GM23338 (cell line): ENCODE measurements at regions not wholly inside any gene's neighbourhood (a gene's known extent, or its start where the extent isn't known, plus 50 kb on each side); places are given as distances from the start of the nearest gene placed in this dataset.
A peak's percentile ranks its signal among the peaks of the same experiment; 100 is the strongest.

Source experiments
- ATAC-seq: fragments of 200-7000 bp; cut with Tn5 transposase; 3 replicates; pipeline ENCODE4 v1.9.1; 2020
- DNase-seq: peaks from one replicate; pipeline ENCODE4 v3.0.0-alpha.2; 2015; ENCODE audit warnings: low spot score
- H2AFZ ChIP-seq: fragments of 200-600 bp; sonication (generic); 2 replicates; pipeline ENCODE4 v1.8.0; 2016; ENCODE audit warnings: antibody characterized with exemption, mild to moderate bottlenecking, moderate library complexity
- H3F3A ChIP-seq: fragments of 200-600 bp; sonication (generic); replicated peaks from 2 replicates; pipeline ENCODE4 v1.8.0; 2017; ENCODE audit warnings: antibody characterized with exemption, mixed run types, low read depth
- H3K27ac ChIP-seq: fragments of 200-600 bp; sonication (generic); 2 replicates; pipeline ENCODE4 v1.6.1; 2016; ENCODE audit warnings: low read depth
- H3K27me3 ChIP-seq: fragments of 200-600 bp; sonication (generic); 2 replicates; pipeline ENCODE4 v1.8.0; 2016; ENCODE audit warnings: mild to moderate bottlenecking, mixed run types, moderate library complexity; ENCODE audit not compliant: insufficient read depth
- H3K36me3 ChIP-seq: fragments of 200-600 bp; sonication (generic); 2 replicates; pipeline ENCODE4 v1.8.0; 2016; ENCODE audit warnings: mild to moderate bottlenecking; ENCODE audit not compliant: insufficient read depth
- H3K4me1 ChIP-seq: fragments of 200-600 bp; sonication (generic); 2 replicates; pipeline ENCODE4 v1.8.0; 2016; ENCODE audit warnings: mild to moderate bottlenecking, moderate library complexity; ENCODE audit not compliant: insufficient read depth
- H3K4me2 ChIP-seq: fragments of 200-600 bp; sonication (generic); 2 replicates; pipeline ENCODE4 v1.7.1; 2017; ENCODE audit warnings: mixed run types
- H3K4me3 ChIP-seq: fragments of 200-600 bp; sonication (generic); 2 replicates; pipeline ENCODE4 v1.6.1; 2016; ENCODE audit warnings: mixed run types
- H3K79me2 ChIP-seq: fragments of 200-600 bp; sonication (generic); replicated peaks from 2 replicates; pipeline ENCODE4 v1.8.0; 2017; ENCODE audit warnings: mild to moderate bottlenecking; ENCODE audit not compliant: insufficient read depth
- H3K9me2 ChIP-seq: fragments of 200-600 bp; sonication (generic); 2 replicates; pipeline ENCODE4 v1.8.0; 2017; ENCODE audit not compliant: insufficient read depth
- H4K20me1 ChIP-seq: fragments of 200-600 bp; sonication (generic); replicated peaks from 2 replicates; pipeline ENCODE4 v1.8.0; 2017; ENCODE audit warnings: mild to moderate bottlenecking; ENCODE audit not compliant: insufficient read depth
- H3K27ac Mint-ChIP-seq: 2 replicates; pipeline ENCODE4 v1.8.0; 2020; ENCODE audit warnings: inconsistent platforms, mild to moderate bottlenecking, moderate library complexity, mixed read lengths
- H3K27me3 Mint-ChIP-seq: 3 replicates; pipeline ENCODE4 v1.8.0; 2022; ENCODE audit warnings: low read depth, mild to moderate bottlenecking, moderate library complexity, mixed read lengths, inconsistent platforms; ENCODE audit not compliant: insufficient read depth, poor library complexity
- H3K36me3 Mint-ChIP-seq: 3 replicates; pipeline ENCODE4 v1.8.0; 2021; ENCODE audit warnings: low read depth, mild to moderate bottlenecking, inconsistent platforms, moderate library complexity, mixed read lengths
- H3K4me1 Mint-ChIP-seq: 3 replicates; pipeline ENCODE4 v1.8.0; 2020; ENCODE audit warnings: mild to moderate bottlenecking, inconsistent platforms, mixed read lengths
- H3K4me3 Mint-ChIP-seq: 3 replicates; pipeline ENCODE4 v1.8.0; 2021; ENCODE audit warnings: moderate library complexity, mild to moderate bottlenecking, inconsistent platforms, mixed read lengths
- H3K9me3 Mint-ChIP-seq: 3 replicates; pipeline ENCODE4 v1.8.0; 2020; ENCODE audit warnings: moderate library complexity, mild to moderate bottlenecking, inconsistent platforms, mixed read lengths
- CREB1 ChIP-seq: fragments of 250-450 bp; sonication (Bioruptor Pico); IDR thresholded peaks from 2 replicates; pipeline ENCODE4 v1.5.0; 2020; ENCODE audit warnings: low read depth, mild to moderate bottlenecking, moderate library complexity
- EZH2 ChIP-seq: fragments of 200-600 bp; sonication (generic); IDR thresholded peaks from one replicate; pipeline ENCODE4 v1.8.0; 2017; ENCODE audit warnings: antibody characterized with exemption, mild to moderate bottlenecking, low read depth; ENCODE audit not compliant: unreplicated experiment
- EZH2phosphoT487 ChIP-seq: fragments of 200-600 bp; sonication (generic); IDR thresholded peaks from one replicate; pipeline ENCODE4 v1.8.1; 2018; ENCODE audit warnings: antibody characterized with exemption; ENCODE audit not compliant: unreplicated experiment
- JUNB ChIP-seq: IDR thresholded peaks from one replicate; pipeline ENCODE4 v1.6.1; 2016; ENCODE audit warnings: antibody characterized with exemption; ENCODE audit not compliant: unreplicated experiment
- NANOG ChIP-seq: IDR thresholded peaks from 2 replicates; pipeline ENCODE4 v1.6.1; 2016; ENCODE audit warnings: antibody characterized with exemption, borderline replicate concordance
- POLR2AphosphoS5 ChIP-seq: IDR thresholded peaks from 2 replicates; pipeline ENCODE4 v1.6.1; 2016; ENCODE audit warnings: antibody characterized with exemption, low read depth
- ZNF114 ChIP-seq: fragments of 250-450 bp; sonication (Bioruptor Pico); IDR thresholded peaks from 2 replicates; pipeline ENCODE4 v1.5.0; 2020; ENCODE audit warnings: mild to moderate bottlenecking, moderate library complexity
- TF ChIP-seq, protein P1 (sequence below): IDR thresholded peaks from 2 replicates; pipeline ENCODE4 v1.6.1; 2016; ENCODE audit warnings: antibody characterized with exemption
- TF ChIP-seq, protein P2 (sequence below): fragments of 250-450 bp; sonication (Bioruptor Pico); IDR thresholded peaks from 2 replicates; pipeline ENCODE4 v1.5.0; 2020; ENCODE audit warnings: mild to moderate bottlenecking, moderate library complexity
- TF ChIP-seq, protein P3 (sequence below), 2 experiments: fragments of 200-600 bp in 1 of 2; sonication (generic) in 1 of 2; conservative IDR thresholded peaks; 2 replicates each; pipeline versions ENCODE4 v1.5.1 to v1.6.1; 2016 to 2017; ENCODE audit warnings: antibody characterized with exemption in 2 of 2, low read depth in 2 of 2, mild to moderate bottlenecking in 2 of 2, moderate library complexity in 1 of 2

DNA sequence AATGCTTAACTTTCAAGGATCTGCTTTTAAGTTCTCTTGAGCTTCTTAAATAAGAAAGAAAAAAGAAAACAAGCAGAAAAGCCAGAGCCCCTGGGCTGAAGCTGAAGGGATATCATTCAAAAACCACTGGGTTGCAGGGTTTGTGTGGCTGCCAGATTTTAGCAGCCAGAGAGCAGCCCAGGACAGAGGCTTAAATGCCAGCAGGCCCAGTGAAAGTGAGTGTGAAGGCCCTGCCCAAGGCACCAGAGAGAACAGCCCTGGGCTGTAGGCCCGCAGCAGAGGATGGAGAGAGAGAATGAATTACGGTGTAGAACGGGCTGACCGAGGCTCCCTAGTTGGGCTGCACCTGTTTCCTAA lies 106.3 kb upstream of the BOC start:
- no peak overlapping the region for H3K4me3 Mint-ChIP-seq
- Histone ChIP-seq H3K4me3 (no peak overlapping the region), H2AFZ (peak overlapping the region; percentile 96), H3K27ac (peak overlapping the region; percentile 78; the same call in 1 of the 2 replicates), H3K27me3 (no peaks in the 10 kb centered on the region), H3K4me1 (peaks cover 32% of the 10 kb centered on the region), H3K9me2 (0 out of 2 replicates have a peak, but pooled peaks cover 7% of the 10 kb centered on the region), H3K79me2 (no peaks in the 10 kb centered on the region), H3K4me2 (peak overlapping the region; percentile 52), H4K20me1 (no peaks in the 10 kb centered on the region), H3K36me3 (no peaks in the 10 kb centered on the region), H3F3A (0 out of 2 replicates have a peak, but pooled peaks cover 4% of the 10 kb centered on the region)
- no peaks in the 10 kb centered on the region for H3K36me3 Mint-ChIP-seq
- DNase-seq = no peak
- peak; percentile 88 for ATAC-seq
- TF ChIP-seq EZH2 (no peak), CREB1 (CRISPR knock-in tag) (no peak), POLR2AphosphoS5 (no peak), NANOG (no peak)
- peak overlapping the region; percentile 45 for H3K27ac Mint-ChIP-seq
- H3K27me3 Mint-ChIP-seq = no peaks in the 10 kb centered on the region
- H3K4me1 Mint-ChIP-seq = peaks cover 42% of the 10 kb centered on the region
- H3K9me3 Mint-ChIP-seq = no peaks in the 10 kb centered on the region

DNA sequence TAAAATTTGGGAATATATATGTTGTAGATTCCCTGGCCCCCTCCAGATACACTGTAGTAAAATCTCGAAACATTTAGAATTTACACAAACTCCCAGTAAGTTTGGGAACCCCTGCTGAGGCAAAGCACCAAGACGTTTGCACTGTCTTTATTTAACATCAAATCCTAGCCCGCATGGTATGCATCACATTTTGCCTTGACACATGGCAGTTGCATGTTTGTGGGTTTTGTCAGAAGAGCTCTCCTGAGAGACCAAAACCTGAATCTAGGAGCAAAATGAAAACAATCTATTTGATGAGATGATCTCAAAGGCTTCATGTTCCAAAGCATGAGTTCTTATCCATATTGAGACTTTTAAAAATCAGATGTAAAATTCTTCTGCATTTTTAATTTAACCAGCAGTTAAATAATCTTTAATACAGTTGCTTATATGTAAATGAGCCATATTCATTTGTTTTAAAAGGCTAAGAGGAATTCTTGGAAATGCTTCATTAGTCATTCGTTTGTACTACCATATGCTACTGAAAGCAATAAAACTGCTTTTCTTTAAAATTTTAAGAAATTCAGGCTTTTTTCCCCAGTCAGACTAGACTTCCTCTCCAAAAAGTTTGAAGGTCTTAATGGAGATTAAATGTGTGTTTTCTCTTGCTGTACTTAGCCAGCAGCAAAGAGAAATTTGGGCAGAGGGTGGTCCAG lies 105.2 kb upstream of the BOC start:
- DNase-seq (no peak), ATAC-seq (no peak)
- no peak overlapping the region for H3K4me3 Mint-ChIP-seq
- H3K27me3 ChIP-seq = no peaks in the 10 kb centered on the region
- peaks cover 32% of the 10 kb centered on the region for H3K4me1 ChIP-seq
- H3K36me3 Mint-ChIP-seq = no peaks in the 10 kb centered on the region
- H3K36me3 ChIP-seq = no peaks in the 10 kb centered on the region
- H4K20me1 ChIP-seq = no peaks in the 10 kb centered on the region
- H3K9me3 Mint-ChIP-seq = no peaks in the 10 kb centered on the region
- no peak overlapping the region for H3K27ac Mint-ChIP-seq
- H3K27me3 Mint-ChIP-seq = peaks cover 2% of the 10 kb centered on the region
- no peak overlapping the region for H3K4me3 ChIP-seq
- peaks cover 45% of the 10 kb centered on the region for H3K4me1 Mint-ChIP-seq
- TF ChIP-seq, protein P1, sequence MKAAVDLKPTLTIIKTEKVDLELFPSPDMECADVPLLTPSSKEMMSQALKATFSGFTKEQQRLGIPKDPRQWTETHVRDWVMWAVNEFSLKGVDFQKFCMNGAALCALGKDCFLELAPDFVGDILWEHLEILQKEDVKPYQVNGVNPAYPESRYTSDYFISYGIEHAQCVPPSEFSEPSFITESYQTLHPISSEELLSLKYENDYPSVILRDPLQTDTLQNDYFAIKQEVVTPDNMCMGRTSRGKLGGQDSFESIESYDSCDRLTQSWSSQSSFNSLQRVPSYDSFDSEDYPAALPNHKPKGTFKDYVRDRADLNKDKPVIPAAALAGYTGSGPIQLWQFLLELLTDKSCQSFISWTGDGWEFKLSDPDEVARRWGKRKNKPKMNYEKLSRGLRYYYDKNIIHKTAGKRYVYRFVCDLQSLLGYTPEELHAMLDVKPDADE = no peak
- TF ChIP-seq JUNB (no peak), ZNF114 (CRISPR knock-in tag) (no peak), CREB1 (CRISPR knock-in tag) (no peak), EZH2phosphoT487 (no peak)
- TF ChIP-seq, protein P2, sequence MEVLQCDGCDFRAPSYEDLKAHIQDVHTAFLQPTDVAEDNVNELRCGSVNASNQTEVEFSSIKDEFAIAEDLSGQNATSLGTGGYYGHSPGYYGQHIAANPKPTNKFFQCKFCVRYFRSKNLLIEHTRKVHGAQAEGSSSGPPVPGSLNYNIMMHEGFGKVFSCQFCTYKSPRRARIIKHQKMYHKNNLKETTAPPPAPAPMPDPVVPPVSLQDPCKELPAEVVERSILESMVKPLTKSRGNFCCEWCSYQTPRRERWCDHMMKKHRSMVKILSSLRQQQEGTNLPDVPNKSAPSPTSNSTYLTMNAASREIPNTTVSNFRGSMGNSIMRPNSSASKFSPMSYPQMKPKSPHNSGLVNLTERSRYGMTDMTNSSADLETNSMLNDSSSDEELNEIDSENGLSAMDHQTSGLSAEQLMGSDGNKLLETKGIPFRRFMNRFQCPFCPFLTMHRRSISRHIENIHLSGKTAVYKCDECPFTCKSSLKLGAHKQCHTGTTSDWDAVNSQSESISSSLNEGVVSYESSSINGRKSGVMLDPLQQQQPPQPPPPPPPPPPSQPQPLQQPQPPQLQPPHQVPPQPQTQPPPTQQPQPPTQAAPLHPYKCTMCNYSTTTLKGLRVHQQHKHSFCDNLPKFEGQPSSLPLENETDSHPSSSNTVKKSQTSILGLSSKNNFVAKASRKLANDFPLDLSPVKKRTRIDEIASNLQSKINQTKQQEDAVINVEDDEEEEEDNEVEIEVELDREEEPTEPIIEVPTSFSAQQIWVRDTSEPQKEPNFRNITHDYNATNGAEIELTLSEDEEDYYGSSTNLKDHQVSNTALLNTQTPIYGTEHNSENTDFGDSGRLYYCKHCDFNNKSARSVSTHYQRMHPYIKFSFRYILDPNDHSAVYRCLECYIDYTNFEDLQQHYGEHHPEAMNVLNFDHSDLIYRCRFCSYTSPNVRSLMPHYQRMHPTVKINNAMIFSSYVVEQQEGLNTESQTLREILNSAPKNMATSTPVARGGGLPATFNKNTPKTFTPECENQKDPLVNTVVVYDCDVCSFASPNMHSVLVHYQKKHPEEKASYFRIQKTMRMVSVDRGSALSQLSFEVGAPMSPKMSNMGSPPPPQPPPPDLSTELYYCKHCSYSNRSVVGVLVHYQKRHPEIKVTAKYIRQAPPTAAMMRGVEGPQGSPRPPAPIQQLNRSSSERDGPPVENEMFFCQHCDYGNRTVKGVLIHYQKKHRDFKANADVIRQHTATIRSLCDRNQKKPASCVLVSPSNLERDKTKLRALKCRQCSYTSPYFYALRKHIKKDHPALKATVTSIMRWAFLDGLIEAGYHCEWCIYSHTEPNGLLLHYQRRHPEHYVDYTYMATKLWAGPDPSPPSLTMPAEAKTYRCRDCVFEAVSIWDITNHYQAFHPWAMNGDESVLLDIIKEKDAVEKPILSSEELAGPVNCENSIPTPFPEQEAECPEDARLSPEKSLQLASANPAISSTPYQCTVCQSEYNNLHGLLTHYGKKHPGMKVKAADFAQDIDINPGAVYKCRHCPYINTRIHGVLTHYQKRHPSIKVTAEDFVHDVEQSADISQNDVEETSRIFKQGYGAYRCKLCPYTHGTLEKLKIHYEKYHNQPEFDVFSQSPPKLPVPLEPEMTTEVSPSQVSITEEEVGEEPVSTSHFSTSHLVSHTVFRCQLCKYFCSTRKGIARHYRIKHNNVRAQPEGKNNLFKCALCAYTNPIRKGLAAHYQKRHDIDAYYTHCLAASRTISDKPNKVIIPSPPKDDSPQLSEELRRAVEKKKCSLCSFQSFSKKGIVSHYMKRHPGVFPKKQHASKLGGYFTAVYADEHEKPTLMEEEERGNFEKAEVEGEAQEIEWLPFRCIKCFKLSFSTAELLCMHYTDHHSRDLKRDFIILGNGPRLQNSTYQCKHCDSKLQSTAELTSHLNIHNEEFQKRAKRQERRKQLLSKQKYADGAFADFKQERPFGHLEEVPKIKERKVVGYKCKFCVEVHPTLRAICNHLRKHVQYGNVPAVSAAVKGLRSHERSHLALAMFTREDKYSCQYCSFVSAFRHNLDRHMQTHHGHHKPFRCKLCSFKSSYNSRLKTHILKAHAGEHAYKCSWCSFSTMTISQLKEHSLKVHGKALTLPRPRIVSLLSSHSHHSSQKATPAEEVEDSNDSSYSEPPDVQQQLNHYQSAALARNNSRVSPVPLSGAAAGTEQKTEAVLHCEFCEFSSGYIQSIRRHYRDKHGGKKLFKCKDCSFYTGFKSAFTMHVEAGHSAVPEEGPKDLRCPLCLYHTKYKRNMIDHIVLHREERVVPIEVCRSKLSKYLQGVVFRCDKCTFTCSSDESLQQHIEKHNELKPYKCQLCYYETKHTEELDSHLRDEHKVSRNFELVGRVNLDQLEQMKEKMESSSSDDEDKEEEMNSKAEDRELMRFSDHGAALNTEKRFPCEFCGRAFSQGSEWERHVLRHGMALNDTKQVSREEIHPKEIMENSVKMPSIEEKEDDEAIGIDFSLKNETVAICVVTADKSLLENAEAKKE (CRISPR knock-in tag) = no peak
- TF ChIP-seq, protein P3, sequence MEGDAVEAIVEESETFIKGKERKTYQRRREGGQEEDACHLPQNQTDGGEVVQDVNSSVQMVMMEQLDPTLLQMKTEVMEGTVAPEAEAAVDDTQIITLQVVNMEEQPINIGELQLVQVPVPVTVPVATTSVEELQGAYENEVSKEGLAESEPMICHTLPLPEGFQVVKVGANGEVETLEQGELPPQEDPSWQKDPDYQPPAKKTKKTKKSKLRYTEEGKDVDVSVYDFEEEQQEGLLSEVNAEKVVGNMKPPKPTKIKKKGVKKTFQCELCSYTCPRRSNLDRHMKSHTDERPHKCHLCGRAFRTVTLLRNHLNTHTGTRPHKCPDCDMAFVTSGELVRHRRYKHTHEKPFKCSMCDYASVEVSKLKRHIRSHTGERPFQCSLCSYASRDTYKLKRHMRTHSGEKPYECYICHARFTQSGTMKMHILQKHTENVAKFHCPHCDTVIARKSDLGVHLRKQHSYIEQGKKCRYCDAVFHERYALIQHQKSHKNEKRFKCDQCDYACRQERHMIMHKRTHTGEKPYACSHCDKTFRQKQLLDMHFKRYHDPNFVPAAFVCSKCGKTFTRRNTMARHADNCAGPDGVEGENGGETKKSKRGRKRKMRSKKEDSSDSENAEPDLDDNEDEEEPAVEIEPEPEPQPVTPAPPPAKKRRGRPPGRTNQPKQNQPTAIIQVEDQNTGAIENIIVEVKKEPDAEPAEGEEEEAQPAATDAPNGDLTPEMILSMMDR (conservative IDR thresholded peaks at IDR 0.05; ENCODE audit: low read depth in 2 of 2) = no peak
- 0 out of 2 replicates have a peak, but pooled peaks cover 4% of the 10 kb centered on the region for H3F3A ChIP-seq
- H3K4me2 ChIP-seq = no peak overlapping the region; the same call in 1 of the 2 replicates
- peak overlapping the region; percentile 96; the same call in 1 of the 2 replicates for H2AFZ ChIP-seq
- no peaks in the 10 kb centered on the region for H3K79me2 ChIP-seq
- 0 out of 2 replicates have a peak, but pooled peaks cover 7% of the 10 kb centered on the region for H3K9me2 ChIP-seq
- no peak overlapping the region for H3K27ac ChIP-seq
